ENCODE measurements at regions not wholly inside any gene's neighbourhood (a gene's known extent, or its start where the extent isn't known, plus 50 kb on each side); places are given as distances from the start of the nearest gene placed in this dataset.
A peak's percentile ranks its signal among the peaks of the same experiment; 100 is the strongest.
"Not testable (repeated sequence)": the region's sequence is repeated elsewhere in the genome, so short reads cannot be mapped to it uniquely, and the experiment has no call there.

GRCh38 chr16:66109677-66110076 is 256.8 kb upstream of the CDH5 start:
- intact Hi-C loops (cut with DNase I): no loop called here
- ATAC-seq (no peak), DNase-seq (ENCODE audit: missing footprints) (no peak)

- ATAC-seq (no peak), DNase-seq (ENCODE audit: missing footprints) (no peak)
- intact Hi-C loops (cut with DNase I): no loop called here
Measured at GRCh38 chr16:66107661-66108060, 258.8 kb upstream of the CDH5 start.

- intact Hi-C loops (cut with DNase I): no loop called here
- no peak for DNase-seq (ENCODE audit: missing footprints)
- ATAC-seq: peak; percentile 62
Measured at GRCh38 chr16:66103211-66103610, 263.3 kb upstream of the CDH5 start.

- intact Hi-C loops (cut with DNase I): no loop called here
Measured at GRCh38 chr16:66099306-66099705, 267.2 kb upstream of the CDH5 start.

GRCh38 chr16:66097751-66098150 is 268.7 kb upstream of the CDH5 start:
- no peak for ATAC-seq
- intact Hi-C loops (cut with DNase I): no loop called here
- DNase-seq (ENCODE audit: missing footprints): no peak

More at GRCh38 chr16:66099306-66099705, 267.2 kb upstream of the CDH5 start:
- ATAC-seq (no peak), DNase-seq (ENCODE audit: missing footprints) (no peak)

- no peak for DNase-seq (ENCODE audit: missing footprints)
- intact Hi-C loops (cut with DNase I): no loop called here
- no peak for ATAC-seq
Measured at GRCh38 chr16:66095676-66096075, 270.8 kb upstream of the CDH5 start.

- intact Hi-C loops (cut with DNase I): no loop called here
- DNase-seq (ENCODE audit: missing footprints) (no peak), ATAC-seq (no peak)
Measured at GRCh38 chr16:66093191-66093590, 273.3 kb upstream of the CDH5 start.

GRCh38 chr16:66091471-66091891 is 275.0 kb upstream of the CDH5 start:
- intact Hi-C loops (cut with DNase I): no loop called here
- ATAC-seq (no peak), DNase-seq (ENCODE audit: missing footprints) (no peak)

- intact Hi-C loops (cut with DNase I): no loop called here
- no peak for DNase-seq (ENCODE audit: missing footprints)
- ATAC-seq: no peak
Measured at GRCh38 chr16:66088681-66089080, 277.8 kb upstream of the CDH5 start.

GRCh38 chr16:66087308-66087707 is 279.2 kb upstream of the CDH5 start:
- ATAC-seq: no peak
- DNase-seq (ENCODE audit: missing footprints): no peak
- intact Hi-C loops (cut with DNase I): no loop called here

GRCh38 chr16:66085651-66086050 is 280.8 kb upstream of the CDH5 start:
- intact Hi-C loops (cut with DNase I): no loop called here
- DNase-seq (ENCODE audit: missing footprints) (no peak), ATAC-seq (no peak)

- intact Hi-C loops (cut with DNase I): not testable (repeated sequence)
Measured at GRCh38 chr16:66084731-66085130, 281.8 kb upstream of the CDH5 start.

GRCh38 chr16:66084306-66084705 is 282.2 kb upstream of the CDH5 start:
- no peak for DNase-seq (ENCODE audit: missing footprints)
- ATAC-seq: no peak
- intact Hi-C loops (cut with DNase I): no loop called here

More at GRCh38 chr16:66084731-66085130, 281.8 kb upstream of the CDH5 start:
- not testable (repeated sequence) for ATAC-seq; DNase-seq (ENCODE audit: missing footprints)

- ATAC-seq (no peak), DNase-seq (ENCODE audit: missing footprints) (no peak)
- intact Hi-C loops (cut with DNase I): no loop called here
Measured at GRCh38 chr16:66083171-66083570, 283.3 kb upstream of the CDH5 start.

- no peak for DNase-seq (ENCODE audit: missing footprints)
- intact Hi-C loops (cut with DNase I): no loop called here
- no peak for ATAC-seq
Measured at GRCh38 chr16:66082424-66082823, 284.1 kb upstream of the CDH5 start.

- no peak for ATAC-seq
- intact Hi-C loops (cut with DNase I): no loop called here
- no peak for DNase-seq (ENCODE audit: missing footprints)
Measured at GRCh38 chr16:66081775-66082366, 284.6 kb upstream of the CDH5 start.

- DNase-seq (ENCODE audit: missing footprints) (no peak), ATAC-seq (no peak)
- intact Hi-C loops (cut with DNase I): no loop called here
Measured at GRCh38 chr16:66079671-66080334, 286.7 kb upstream of the CDH5 start.

GRCh38 chr16:66070140-66070917 is 296.2 kb upstream of the CDH5 start:
- ATAC-seq (peak; percentile 94), DNase-seq (ENCODE audit: missing footprints) (peak; percentile 84)
- intact Hi-C loops (cut with DNase I): no loop called here

GRCh38 chr16:66069587-66069986 is 296.9 kb upstream of the CDH5 start:
- ATAC-seq (no peak), DNase-seq (ENCODE audit: missing footprints) (no peak)
- intact Hi-C loops (cut with DNase I): no loop called here

- ATAC-seq: no peak
- intact Hi-C loops (cut with DNase I): no loop called here
Measured at GRCh38 chr16:66066404-66066803, 300.1 kb upstream of the CDH5 start.

More at GRCh38 chr16:66066404-66066803, 300.1 kb upstream of the CDH5 start:
- no peak for DNase-seq (ENCODE audit: missing footprints)
